AG04450 (cell line): ENCODE measurements at regions not wholly inside any gene's neighbourhood (a gene's known extent, or its start where the extent isn't known, plus 50 kb on each side); places are given as distances from the start of the nearest gene placed in this dataset.

ENCODE experiments used
- CTCF ChIA-PET: fragments of 300-600, 350-600 bp; formaldehyde crosslinking; extraction: SDS; loops from one replicate; lab custom pipeline; 2022; ENCODE audit warnings: antibody characterized with exemption, inconsistent platforms; lab: Charles Lee
- POLR2A ChIA-PET: fragments of 350-600 bp; formaldehyde crosslinking; extraction: SDS; loops from one replicate; lab custom pipeline; 2021; ENCODE audit warnings: antibody characterized with exemption, inconsistent platforms; lab: Yijun Ruan, JAX
- DNase-seq: peaks from one replicate; pipeline ENCODE4 v3.0.0-alpha.2; 2011; ENCODE audit warnings: low read depth, low spot score
- H3K27ac ChIP-seq: one replicate; pipeline ENCODE4 v1.5.1; 2012; ENCODE audit warnings: low read depth, low read length, control low read depth
- H3K27me3 ChIP-seq: one replicate; pipeline ENCODE4 v1.6.0; 2012; ENCODE audit warnings: low read length; ENCODE audit not compliant: control insufficient read depth, insufficient read depth
- H3K4me3 ChIP-seq: 2 replicates; pipeline ENCODE4 v1.5.1; 2011; ENCODE audit warnings: mild to moderate bottlenecking, low read depth, low read length, control low read depth
- H3K9me3 ChIP-seq: 2 replicates; pipeline ENCODE4 v1.5.1; 2012; ENCODE audit warnings: low read length; ENCODE audit not compliant: control insufficient read depth, insufficient read depth
- CTCF ChIP-seq: IDR thresholded peaks from 2 replicates; pipeline ENCODE4 v1.5.1; 2011; ENCODE audit warnings: low read depth, low read length, control low read depth, inconsistent platforms

DNA sequence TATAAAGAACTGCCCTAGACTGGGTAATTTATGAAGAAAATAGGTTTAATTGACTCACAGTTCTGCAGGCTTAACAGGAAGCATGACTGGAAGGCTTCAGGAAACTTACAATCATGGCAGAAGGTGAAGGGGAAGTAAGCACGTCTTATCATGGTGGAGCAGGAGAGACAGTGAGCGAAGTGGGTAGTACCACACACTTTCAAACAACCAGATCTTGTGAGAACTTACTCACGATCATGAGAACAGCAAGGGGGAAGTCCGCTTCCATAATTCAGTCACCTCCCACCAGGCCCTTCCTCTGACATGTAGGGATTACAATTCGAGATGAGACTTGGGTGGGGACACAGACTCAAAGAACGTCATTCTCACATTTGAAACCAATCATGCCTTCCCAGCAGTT is 260.1 kb upstream of the FAM98A start:
- POLR2A ChIA-PET: no interaction called here
- Histone ChIP-seq H3K27ac (no peak overlapping the region), H3K4me3 (no peak overlapping the region), H3K9me3 (peaks cover 3% of the 10 kb centered on the region; the same call in 1 of the 2 replicates), H3K27me3 (no peaks in the 10 kb centered on the region)
- no peak for TF ChIP-seq CTCF
- DNase-seq: no peak
- CTCF ChIA-PET: no interaction called here

DNA sequence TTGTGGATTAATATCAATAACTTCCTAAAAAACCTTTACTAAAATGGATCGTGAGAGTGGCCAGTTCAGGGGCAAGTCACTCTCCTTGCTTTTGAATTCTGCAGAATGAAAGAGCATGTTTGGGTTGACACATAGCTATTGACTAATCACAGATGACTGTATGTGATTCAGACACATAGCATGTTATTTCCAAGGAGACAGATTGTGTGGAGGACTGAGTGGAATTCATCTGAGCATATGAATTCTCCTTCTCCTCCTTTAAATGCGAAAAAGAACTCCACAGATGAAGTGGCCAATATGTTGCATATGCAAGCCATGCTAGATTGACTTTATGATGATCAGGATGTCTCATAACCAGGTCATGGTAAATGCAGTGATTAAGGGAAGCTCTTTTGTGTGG is 249.4 kb upstream of the FAM98A start:
- Histone ChIP-seq H3K9me3 (no peaks in the 10 kb centered on the region), H3K27me3 (no peaks in the 10 kb centered on the region), H3K27ac (no peak overlapping the region), H3K4me3 (no peak overlapping the region)
- TF ChIP-seq CTCF: no peak
- DNase-seq: peak; percentile 13
- ChIA-PET CTCF (no interaction called here), POLR2A (no interaction called here)

DNA sequence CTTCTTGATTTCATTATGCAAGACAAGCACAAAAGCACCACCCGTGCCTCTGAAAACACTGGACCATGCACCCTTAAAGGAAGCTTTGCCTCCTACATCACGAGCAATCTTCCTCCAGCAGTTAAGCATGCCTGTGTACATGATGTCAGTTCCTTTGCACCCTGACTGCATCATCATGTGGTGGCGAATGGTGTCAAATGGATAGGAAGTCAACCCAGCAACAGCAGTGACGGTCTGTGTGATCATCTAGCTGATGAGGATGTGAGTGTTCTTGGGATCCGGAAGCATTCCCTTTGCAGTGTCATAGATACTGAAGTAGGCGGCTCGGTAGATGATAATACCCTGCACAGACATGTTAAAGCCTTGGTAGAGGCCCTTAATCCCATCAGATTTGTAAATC is 240.7 kb upstream of the FAM98A start:
- H3K9me3 ChIP-seq: peaks cover 2% of the 10 kb centered on the region
- TF ChIP-seq CTCF: no peak
- ChIA-PET POLR2A (no interaction called here), CTCF (no interaction called here)
- DNase-seq: no peak
- no peak overlapping the region for H3K27ac ChIP-seq
- no peak overlapping the region for H3K4me3 ChIP-seq
- no peaks in the 10 kb centered on the region for H3K27me3 ChIP-seq

DNA sequence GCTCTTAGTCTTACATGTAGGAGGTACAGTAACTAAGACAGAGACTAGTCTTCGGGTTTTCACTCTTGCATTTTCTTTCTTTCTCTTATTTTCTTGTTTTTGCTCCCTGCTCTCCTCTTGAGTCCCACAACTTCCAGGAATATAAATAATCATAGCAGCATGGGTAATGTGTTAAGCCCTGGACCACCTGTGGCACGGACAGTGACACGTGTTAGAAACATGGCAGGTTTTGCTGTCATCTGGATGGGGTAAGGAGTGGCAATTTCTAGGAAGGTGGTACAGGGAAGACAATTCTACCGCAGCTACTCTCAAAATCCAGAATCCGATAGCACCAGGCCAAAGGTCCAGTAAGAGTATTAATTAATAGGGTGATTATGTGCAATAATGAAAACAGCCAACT is 237.5 kb upstream of the FAM98A start:
- ChIA-PET POLR2A (no interaction called here), CTCF (no interaction called here)
- H3K27me3 ChIP-seq: no peaks in the 10 kb centered on the region
- no peak for DNase-seq
- no peak overlapping the region for H3K4me3 ChIP-seq
- H3K9me3 ChIP-seq: peaks cover 2% of the 10 kb centered on the region
- no peak overlapping the region for H3K27ac ChIP-seq
- TF ChIP-seq CTCF: no peak

- ChIA-PET CTCF (no interaction called here), POLR2A (no interaction called here)
- TF ChIP-seq CTCF: no peak
- Histone ChIP-seq H3K9me3 (peaks cover 2% of the 10 kb centered on the region), H3K27me3 (no peaks in the 10 kb centered on the region), H3K27ac (no peak overlapping the region), H3K4me3 (no peak overlapping the region)
- DNase-seq: no peak
Observed at GRCh38 chr2:33835911-33836310, 236.8 kb upstream of the FAM98A start.
